ENCODE measurements at regions not wholly inside any gene's neighbourhood (a gene's known extent, or its start where the extent isn't known, plus 50 kb on each side); places are given as distances from the start of the nearest gene placed in this dataset.

GRCh38 chr10:36556468-36556867 lies 568.9 kb upstream of the ANKRD30A start:
- no peak for TF ChIP-seq CTCF (IDR thresholded peaks at IDR 0.05 in 2 of 3, conservative IDR thresholded peaks at IDR 0.05 in 1 of 3; ENCODE audit: borderline replicate concordance in 1 of 3, insufficient read depth in 1 of 3, low read depth in 2 of 3, low read length in 2 of 3)
- TF ChIP-seq SIN3A (IDR thresholded peaks at IDR 0.05; ENCODE audit: low read depth) = no peak
- no peak for TF ChIP-seq MAX (IDR thresholded peaks at IDR 0.05)
- TF ChIP-seq POLR2A (IDR thresholded peaks at IDR 0.05; ENCODE audit: borderline replicate concordance, extremely low read depth, insufficient read depth, insufficient read length) = no peak
